GM19239 (cell line): ENCODE measurements at regions not wholly inside any gene's neighbourhood (a gene's known extent, or its start where the extent isn't known, plus 50 kb on each side); places are given as distances from the start of the nearest gene placed in this dataset.
"Not testable (repeated sequence)": the region's sequence is repeated elsewhere in the genome, so short reads cannot be mapped to it uniquely, and the experiment has no call there.

ENCODE experiments used
- DNase-seq: peaks from one replicate; pipeline ENCODE4 v3.0.0; 2011; ENCODE audit warnings: low spot score; ENCODE audit not compliant: insufficient read length
- FAIRE-seq: peaks from 2 replicates; lab custom pipeline; 2011; peaks lifted over from hg19 to GRCh38; lab: Jason Lieb, UNC

- DNase-seq (no peak), FAIRE-seq (peak; percentile 49)
Measured at GRCh38 chr5:60519372-60519771, 180.6 kb downstream of the DEPDC1B start.

- FAIRE-seq: no peak
Measured at GRCh38 chr5:60517850-60518249, 182.1 kb downstream of the DEPDC1B start.

GRCh38 chr5:60517094-60517694 lies 182.8 kb downstream of the DEPDC1B start:
- no peak for FAIRE-seq
- DNase-seq: no peak

More at GRCh38 chr5:60517850-60518249, 182.1 kb downstream of the DEPDC1B start:
- no peak for DNase-seq

- FAIRE-seq: no peak
- DNase-seq: no peak
Measured at GRCh38 chr5:60516688-60517087, 183.3 kb downstream of the DEPDC1B start.

GRCh38 chr5:60514152-60514551 lies 185.8 kb downstream of the DEPDC1B start:
- FAIRE-seq (no peak), DNase-seq (no peak)

GRCh38 chr5:60512117-60512516 lies 187.8 kb downstream of the DEPDC1B start:
- no peak for FAIRE-seq
- DNase-seq: no peak

GRCh38 chr5:60510663-60511062 lies 189.3 kb downstream of the DEPDC1B start:
- FAIRE-seq (no peak), DNase-seq (no peak)

GRCh38 chr5:60510049-60510448 lies 189.9 kb downstream of the DEPDC1B start:
- DNase-seq (no peak), FAIRE-seq (no peak)

GRCh38 chr5:60509519-60509918 lies 190.4 kb downstream of the DEPDC1B start:
- FAIRE-seq (no peak), DNase-seq (no peak)

- DNase-seq (no peak), FAIRE-seq (no peak)
Measured at GRCh38 chr5:60507687-60508086, 192.3 kb downstream of the DEPDC1B start.

- FAIRE-seq (no peak), DNase-seq (no peak)
Measured at GRCh38 chr5:60505373-60506171, 194.4 kb downstream of the DEPDC1B start.

- DNase-seq (no peak), FAIRE-seq (peak; percentile 53)
Measured at GRCh38 chr5:60504342-60504741, 195.6 kb downstream of the DEPDC1B start.

GRCh38 chr5:60503771-60504170 lies 196.2 kb downstream of the DEPDC1B start:
- no peak for FAIRE-seq

GRCh38 chr5:60497706-60498500 lies 202.1 kb downstream of the DEPDC1B start:
- DNase-seq (no peak), FAIRE-seq (no peak)

More at GRCh38 chr5:60503771-60504170, 196.2 kb downstream of the DEPDC1B start:
- no peak for DNase-seq

GRCh38 chr5:60495644-60496520 lies 204.1 kb downstream of the DEPDC1B start:
- FAIRE-seq: no peak
- no peak for DNase-seq

- no peak for FAIRE-seq
- no peak for DNase-seq
Measured at GRCh38 chr5:60494635-60495034, 205.3 kb downstream of the DEPDC1B start.

GRCh38 chr5:60494144-60494543 lies 205.8 kb downstream of the DEPDC1B start:
- FAIRE-seq (no peak), DNase-seq (no peak)

- DNase-seq (no peak), FAIRE-seq (no peak)
Measured at GRCh38 chr5:60493372-60493771, 206.6 kb downstream of the DEPDC1B start.

GRCh38 chr5:60492958-60493357 lies 207.0 kb downstream of the DEPDC1B start:
- no peak for DNase-seq
- FAIRE-seq: no peak

GRCh38 chr5:60492358-60492757 lies 207.6 kb downstream of the DEPDC1B start:
- not testable (repeated sequence) for FAIRE-seq, DNase-seq
